NB4 (cell line): ENCODE measurements at regions not wholly inside any gene's neighbourhood (a gene's known extent, or its start where the extent isn't known, plus 50 kb on each side); places are given as distances from the start of the nearest gene placed in this dataset.

Experiments used
- MYC ChIP-seq: IDR thresholded peaks from 2 replicates; pipeline ENCODE4 v1.6.1; 2011; ENCODE audit warnings: low read depth, low read length
- POLR2A ChIP-seq: IDR thresholded peaks from 2 replicates; pipeline ENCODE4 v1.6.1; 2011; ENCODE audit warnings: mild to moderate bottlenecking; ENCODE audit not compliant: insufficient read length; ENCODE audit errors: extremely low read depth
- TF ChIP-seq, protein P1 (sequence below): IDR thresholded peaks from one replicate; pipeline ENCODE4 v1.5.1; 2012; ENCODE audit warnings: low read depth, low read length
- TF ChIP-seq, protein P2 (sequence below): IDR thresholded peaks from 2 replicates; pipeline ENCODE4 v1.6.1; 2011; ENCODE audit warnings: low read depth, low read length

DNA sequence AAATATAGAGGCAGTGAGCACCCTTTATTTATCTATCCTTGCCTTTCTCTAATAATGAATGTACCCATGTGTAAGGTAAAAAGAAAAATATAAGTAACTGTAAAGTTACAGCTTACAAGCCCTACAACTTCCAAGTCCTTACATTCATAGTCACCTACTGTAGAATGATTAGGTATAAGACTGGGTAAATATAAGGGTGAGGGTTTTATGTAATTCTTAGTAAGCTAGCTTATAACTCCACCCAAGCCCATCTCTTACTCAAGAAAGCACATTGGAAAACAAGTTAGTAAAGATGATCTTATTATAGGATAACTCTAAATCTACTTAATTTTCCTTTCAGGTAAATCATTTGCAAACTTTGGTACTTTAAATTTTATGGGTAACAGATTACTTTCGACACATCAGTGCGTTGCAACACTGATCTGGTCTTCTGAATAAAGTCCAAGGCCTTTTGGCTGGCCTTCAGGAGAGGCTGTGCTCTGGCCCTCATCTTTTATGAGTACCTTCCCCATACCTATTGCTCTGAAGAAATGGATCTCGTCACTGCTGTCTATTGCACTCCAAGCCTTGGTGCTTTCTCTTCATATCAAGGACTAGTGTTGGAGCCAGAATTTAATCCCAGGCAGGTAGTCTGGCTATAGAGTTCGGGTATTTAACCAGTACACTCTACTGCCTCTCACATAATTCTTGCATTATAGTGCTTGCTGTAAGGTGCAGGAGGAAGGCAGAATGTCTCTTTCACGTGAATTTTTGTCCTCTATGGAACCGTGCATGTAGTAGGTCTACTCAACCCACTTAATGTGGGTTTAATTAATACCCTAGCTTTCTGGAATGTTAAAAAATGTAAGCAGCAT lies 443.6 kb upstream of the AR start:
- TF ChIP-seq, protein P1, sequence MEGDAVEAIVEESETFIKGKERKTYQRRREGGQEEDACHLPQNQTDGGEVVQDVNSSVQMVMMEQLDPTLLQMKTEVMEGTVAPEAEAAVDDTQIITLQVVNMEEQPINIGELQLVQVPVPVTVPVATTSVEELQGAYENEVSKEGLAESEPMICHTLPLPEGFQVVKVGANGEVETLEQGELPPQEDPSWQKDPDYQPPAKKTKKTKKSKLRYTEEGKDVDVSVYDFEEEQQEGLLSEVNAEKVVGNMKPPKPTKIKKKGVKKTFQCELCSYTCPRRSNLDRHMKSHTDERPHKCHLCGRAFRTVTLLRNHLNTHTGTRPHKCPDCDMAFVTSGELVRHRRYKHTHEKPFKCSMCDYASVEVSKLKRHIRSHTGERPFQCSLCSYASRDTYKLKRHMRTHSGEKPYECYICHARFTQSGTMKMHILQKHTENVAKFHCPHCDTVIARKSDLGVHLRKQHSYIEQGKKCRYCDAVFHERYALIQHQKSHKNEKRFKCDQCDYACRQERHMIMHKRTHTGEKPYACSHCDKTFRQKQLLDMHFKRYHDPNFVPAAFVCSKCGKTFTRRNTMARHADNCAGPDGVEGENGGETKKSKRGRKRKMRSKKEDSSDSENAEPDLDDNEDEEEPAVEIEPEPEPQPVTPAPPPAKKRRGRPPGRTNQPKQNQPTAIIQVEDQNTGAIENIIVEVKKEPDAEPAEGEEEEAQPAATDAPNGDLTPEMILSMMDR, result no peak
- no peak for TF ChIP-seq POLR2A
- TF ChIP-seq MYC, result no peak
- TF ChIP-seq, protein P2, sequence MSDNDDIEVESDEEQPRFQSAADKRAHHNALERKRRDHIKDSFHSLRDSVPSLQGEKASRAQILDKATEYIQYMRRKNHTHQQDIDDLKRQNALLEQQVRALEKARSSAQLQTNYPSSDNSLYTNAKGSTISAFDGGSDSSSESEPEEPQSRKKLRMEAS, result no peak
